Thymus (tissue), 11 donors: ENCODE measurements at regions not wholly inside any gene's neighbourhood (a gene's known extent, or its start where the extent isn't known, plus 50 kb on each side); places are given as distances from the start of the nearest gene placed in this dataset.
"Not testable (repeated sequence)": the region's sequence is repeated elsewhere in the genome, so short reads cannot be mapped to it uniquely, and the experiment has no call there.

Experiments used
- DNase-seq, 9 donors: peaks; one replicate each; pipeline ENCODE4 v3.0.0-alpha.2; 2013; ENCODE audit warnings: low spot score in 9 of 9, low read depth in 6 of 9, missing footprints in 1 of 9
- H3K27ac ChIP-seq, 2 donors: one replicate each; pipeline ENCODE4 v1.5.1; 2013; ENCODE audit warnings: control low read depth in 1 of 2, low read depth in 1 of 2, low read length in 1 of 2, mild to moderate bottlenecking in 1 of 2, moderate library complexity in 1 of 2
- H3K27me3 ChIP-seq, 2 donors: one replicate each; pipeline ENCODE4 v1.5.1; 2013; ENCODE audit warnings: low read length in 1 of 2; ENCODE audit not compliant: control insufficient read depth in 2 of 2, insufficient read depth in 1 of 2
- H3K36me3 ChIP-seq, 2 donors: one replicate each; pipeline ENCODE4 v1.5.1; 2013; ENCODE audit warnings: low read length in 1 of 2, mild to moderate bottlenecking in 1 of 2, moderate library complexity in 1 of 2; ENCODE audit not compliant: control insufficient read depth in 2 of 2, insufficient read depth in 2 of 2
- H3K4me1 ChIP-seq, 2 donors: one replicate each; pipeline ENCODE4 v1.5.1; 2013; ENCODE audit warnings: low read length in 2 of 2; ENCODE audit not compliant: control insufficient read depth in 2 of 2, insufficient read depth in 2 of 2
- H3K4me3 ChIP-seq, 2 donors: one replicate each; pipeline ENCODE4 v1.5.1; 2013; ENCODE audit warnings: low read length in 2 of 2, control low read depth in 1 of 2, mild to moderate bottlenecking in 1 of 2
- H3K9me3 ChIP-seq, 2 donors: one replicate each; pipeline ENCODE4 v1.5.1; 2013; ENCODE audit warnings: low read length in 1 of 2, mild to moderate bottlenecking in 1 of 2; ENCODE audit not compliant: control insufficient read depth in 2 of 2, insufficient read depth in 1 of 2
- WGBS: extraction: QIAGEN DNeasy Blood & Tissue Kit; methylation state at CpG from one replicate; pipeline ENCODE4 v1.1.7; 2013; 5-methylcytosine and 5-hydroxymethylcytosine counted together
- donor health status: healthy.

DNA sequence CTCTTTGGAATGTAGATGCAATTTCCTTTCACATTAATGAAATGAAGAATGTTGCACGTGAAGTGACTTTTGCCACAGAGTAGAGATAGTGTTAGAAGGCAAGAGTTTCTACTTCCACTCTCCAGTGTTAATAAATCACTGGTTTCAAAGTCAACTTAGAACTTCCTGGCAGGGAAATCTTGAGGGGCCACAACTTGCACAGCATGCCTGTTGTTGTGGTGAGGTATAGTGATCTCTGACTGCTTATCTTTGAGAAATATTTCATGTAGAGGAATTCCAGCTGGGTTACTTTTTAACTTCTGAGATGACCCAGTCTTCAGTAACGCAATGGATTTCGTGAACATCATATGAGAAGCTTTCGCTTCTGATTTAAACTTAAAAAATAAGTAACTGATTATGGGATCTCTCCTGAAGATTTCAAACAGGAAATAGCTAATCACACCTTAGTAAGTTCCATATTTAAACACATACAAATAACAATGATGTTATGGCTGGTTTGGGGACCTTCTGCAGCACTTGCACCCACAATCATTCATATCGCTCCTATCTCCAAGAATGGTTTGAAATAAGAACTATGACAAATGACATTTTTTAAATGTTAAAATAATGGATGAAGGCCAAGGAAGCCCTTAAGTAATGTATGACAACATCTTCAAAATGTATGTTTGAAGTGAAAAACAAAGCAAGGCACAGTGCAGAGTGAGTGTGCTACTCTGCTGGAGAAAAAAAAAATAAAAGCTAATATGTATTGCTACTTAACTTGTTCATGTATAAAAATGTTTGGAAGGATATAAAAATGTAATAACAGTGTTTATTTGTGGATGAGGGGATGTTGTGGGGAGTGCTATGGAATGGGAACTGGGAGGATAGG lies 726.5 kb upstream of the NECTIN3 start:
- Histone ChIP-seq H3K27ac (no peak overlapping the region), H3K9me3 (no peaks in the 10 kb centered on the region), H3K27me3 (no peaks in the 10 kb centered on the region), H3K36me3 (no peaks in the 10 kb centered on the region), H3K4me1 (no peaks in the 10 kb centered on the region), H3K4me3 (no peak overlapping the region)
- WGBS: 51% methylated on average over 5 of the region's 5 CpGs
- DNase-seq: no peak

DNA sequence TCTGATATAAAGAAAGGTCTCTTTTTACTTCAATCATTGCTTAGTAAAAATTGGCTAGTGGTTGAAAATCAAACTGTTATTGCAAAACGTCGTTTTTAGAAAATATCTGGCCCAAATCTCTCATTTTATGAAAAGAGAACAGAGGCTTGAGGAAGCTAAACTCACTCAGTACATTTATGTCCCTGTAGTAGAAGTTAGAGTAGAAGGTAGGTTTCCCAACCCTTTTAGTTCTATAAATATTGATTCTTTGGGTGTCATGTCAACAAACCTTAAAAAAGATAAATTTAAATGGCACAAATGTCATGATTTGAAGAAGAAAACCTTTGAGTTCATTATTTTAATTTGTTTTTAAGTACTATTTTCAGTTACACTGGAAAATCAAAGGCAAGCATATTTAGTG lies 722.3 kb upstream of the NECTIN3 start:
- H3K27ac ChIP-seq: no peak overlapping the region
- no peaks in the 10 kb centered on the region for H3K4me1 ChIP-seq
- no peaks in the 10 kb centered on the region for H3K9me3 ChIP-seq
- H3K27me3 ChIP-seq: no peaks in the 10 kb centered on the region
- no peak overlapping the region for H3K4me3 ChIP-seq
- no peak for DNase-seq
- H3K36me3 ChIP-seq: no peaks in the 10 kb centered on the region
- 98% methylated on average over 2 of the region's 2 CpGs for WGBS

- Histone ChIP-seq H3K4me1 (no peaks in the 10 kb centered on the region), H3K4me3 (no peak overlapping the region), H3K27me3 (no peaks in the 10 kb centered on the region), H3K36me3 (no peaks in the 10 kb centered on the region), H3K9me3 (no peaks in the 10 kb centered on the region), H3K27ac (no peak overlapping the region)
- WGBS: 95% methylated on average over 2 of the region's 2 CpGs
- DNase-seq: no peak
Measured at GRCh38 chr3:110352841-110353604, 718.6 kb upstream of the NECTIN3 start.

GRCh38 chr3:110362751-110363150 lies 708.9 kb upstream of the NECTIN3 start:
- Histone ChIP-seq H3K4me3 (no peak overlapping the region), H3K4me1 (no peaks in the 10 kb centered on the region), H3K27ac (no peak overlapping the region), H3K27me3 (no peaks in the 10 kb centered on the region), H3K9me3 (no peaks in the 10 kb centered on the region), H3K36me3 (no peaks in the 10 kb centered on the region)
- DNase-seq: no peak

DNA sequence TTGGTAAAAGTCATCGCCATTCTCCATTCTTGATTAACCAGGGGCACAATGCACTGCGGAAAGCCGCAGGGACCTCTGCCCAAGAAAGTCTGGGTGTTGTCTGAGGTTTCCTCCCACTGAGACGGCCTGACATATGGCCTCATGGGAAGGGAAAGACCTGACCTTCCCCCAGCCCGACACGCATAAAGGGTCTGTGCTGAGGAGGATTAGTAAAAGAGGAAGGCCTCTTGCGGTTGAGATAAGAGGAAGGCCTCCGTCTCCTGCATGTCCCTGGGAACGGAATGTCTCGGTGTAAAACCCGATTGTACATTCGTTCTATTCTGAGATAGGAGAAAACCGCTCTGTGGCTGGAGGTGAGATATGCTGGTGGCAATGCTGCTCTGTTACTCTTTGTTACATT lies 704.3 kb upstream of the NECTIN3 start:
- not testable (repeated sequence) for H3K27ac ChIP-seq, H3K4me3 ChIP-seq, H3K36me3 ChIP-seq, H3K9me3 ChIP-seq, DNase-seq, H3K4me1 ChIP-seq, H3K27me3 ChIP-seq
- WGBS: 70% methylated on average over 13 of the region's 13 CpGs

- WGBS: 94% methylated on average over 4 of the region's 4 CpGs
- H3K4me1 ChIP-seq: no peaks in the 10 kb centered on the region
- no peaks in the 10 kb centered on the region for H3K27me3 ChIP-seq
- no peak for DNase-seq
- H3K27ac ChIP-seq: no peak overlapping the region
- H3K4me3 ChIP-seq: no peak overlapping the region
- H3K9me3 ChIP-seq: no peaks in the 10 kb centered on the region
- no peaks in the 10 kb centered on the region for H3K36me3 ChIP-seq
Measured at GRCh38 chr3:110375751-110376518, 695.7 kb upstream of the NECTIN3 start.

DNA sequence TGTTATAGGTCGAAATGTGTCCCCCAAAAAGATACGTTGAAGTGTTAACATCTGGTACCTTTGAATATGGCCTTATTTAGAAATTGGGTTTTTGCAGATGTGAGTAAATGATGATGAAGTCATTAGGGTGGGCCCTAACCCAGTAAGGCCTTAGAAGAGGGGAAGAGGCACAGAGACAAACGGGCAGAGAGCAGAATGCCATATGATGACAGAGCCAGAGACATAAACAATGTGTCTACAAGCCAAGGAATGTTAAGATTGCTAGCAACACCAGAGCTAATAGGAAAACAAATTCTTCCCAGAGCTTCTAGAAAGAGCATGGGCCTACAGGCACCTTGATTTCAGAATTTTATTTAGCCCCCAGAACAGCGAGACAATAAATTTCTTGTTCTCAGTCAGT lies 693.1 kb upstream of the NECTIN3 start:
- Histone ChIP-seq H3K4me3 (no peak overlapping the region), H3K36me3 (no peaks in the 10 kb centered on the region), H3K27ac (no peak overlapping the region), H3K4me1 (no peaks in the 10 kb centered on the region), H3K27me3 (no peaks in the 10 kb centered on the region), H3K9me3 (no peaks in the 10 kb centered on the region)
- no peak for DNase-seq
- WGBS: 88% methylated on average over 4 of the region's 4 CpGs

- WGBS: 69% methylated on average over 1 of the region's 1 CpG
- no peak overlapping the region for H3K4me3 ChIP-seq
- no peak overlapping the region for H3K27ac ChIP-seq
- no peaks in the 10 kb centered on the region for H3K27me3 ChIP-seq
- no peaks in the 10 kb centered on the region for H3K9me3 ChIP-seq
- H3K36me3 ChIP-seq: no peaks in the 10 kb centered on the region
- no peak for DNase-seq
- H3K4me1 ChIP-seq: no peaks in the 10 kb centered on the region
Measured at GRCh38 chr3:110381992-110382391, 689.6 kb upstream of the NECTIN3 start.

GRCh38 chr3:110383356-110383755 lies 688.3 kb upstream of the NECTIN3 start:
- no peaks in the 10 kb centered on the region for H3K27me3 ChIP-seq
- H3K4me3 ChIP-seq: no peak overlapping the region
- no peaks in the 10 kb centered on the region for H3K36me3 ChIP-seq
- no peak for DNase-seq
- H3K27ac ChIP-seq: no peak overlapping the region
- no peaks in the 10 kb centered on the region for H3K9me3 ChIP-seq
- no peaks in the 10 kb centered on the region for H3K4me1 ChIP-seq
